VCaP (cell line): ENCODE measurements at regions not wholly inside any gene's neighbourhood (a gene's known extent, or its start where the extent isn't known, plus 50 kb on each side); places are given as distances from the start of the nearest gene placed in this dataset.

Source experiments
- H3K27ac ChIP-seq: fragments of 450-650 bp; 2 replicates; pipeline ENCODE4 v1.5.1; 2017
- TF ChIP-seq, protein P1 (sequence below): fragments of 450-650 bp; conservative IDR thresholded peaks from 2 replicates; pipeline ENCODE4 v1.5.1; 2017; ENCODE audit warnings: mild to moderate bottlenecking, moderate library complexity

DNA sequence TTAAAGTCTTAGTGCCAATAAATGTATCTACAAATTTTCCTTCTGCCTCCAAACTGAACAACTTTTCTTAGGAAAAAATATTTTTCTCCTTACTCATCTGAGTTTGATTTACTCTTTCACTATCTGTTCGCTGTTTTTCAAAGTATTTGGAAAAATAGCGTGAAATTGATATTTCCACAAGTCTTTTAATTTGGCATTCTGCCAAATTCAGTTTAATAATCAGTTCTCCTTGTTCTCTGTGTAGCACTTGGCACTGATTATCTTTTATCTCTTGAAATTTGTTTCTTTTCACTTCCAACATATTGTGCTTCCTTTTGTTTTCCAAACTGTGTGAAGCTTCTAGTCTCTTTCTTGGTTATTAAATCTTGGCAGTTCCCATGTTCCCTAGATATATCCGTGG is 559.8 kb downstream of the RPL10L start:
- H3K27ac ChIP-seq, result no peak overlapping the region
- TF ChIP-seq, protein P1, sequence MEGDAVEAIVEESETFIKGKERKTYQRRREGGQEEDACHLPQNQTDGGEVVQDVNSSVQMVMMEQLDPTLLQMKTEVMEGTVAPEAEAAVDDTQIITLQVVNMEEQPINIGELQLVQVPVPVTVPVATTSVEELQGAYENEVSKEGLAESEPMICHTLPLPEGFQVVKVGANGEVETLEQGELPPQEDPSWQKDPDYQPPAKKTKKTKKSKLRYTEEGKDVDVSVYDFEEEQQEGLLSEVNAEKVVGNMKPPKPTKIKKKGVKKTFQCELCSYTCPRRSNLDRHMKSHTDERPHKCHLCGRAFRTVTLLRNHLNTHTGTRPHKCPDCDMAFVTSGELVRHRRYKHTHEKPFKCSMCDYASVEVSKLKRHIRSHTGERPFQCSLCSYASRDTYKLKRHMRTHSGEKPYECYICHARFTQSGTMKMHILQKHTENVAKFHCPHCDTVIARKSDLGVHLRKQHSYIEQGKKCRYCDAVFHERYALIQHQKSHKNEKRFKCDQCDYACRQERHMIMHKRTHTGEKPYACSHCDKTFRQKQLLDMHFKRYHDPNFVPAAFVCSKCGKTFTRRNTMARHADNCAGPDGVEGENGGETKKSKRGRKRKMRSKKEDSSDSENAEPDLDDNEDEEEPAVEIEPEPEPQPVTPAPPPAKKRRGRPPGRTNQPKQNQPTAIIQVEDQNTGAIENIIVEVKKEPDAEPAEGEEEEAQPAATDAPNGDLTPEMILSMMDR, result no peak

DNA sequence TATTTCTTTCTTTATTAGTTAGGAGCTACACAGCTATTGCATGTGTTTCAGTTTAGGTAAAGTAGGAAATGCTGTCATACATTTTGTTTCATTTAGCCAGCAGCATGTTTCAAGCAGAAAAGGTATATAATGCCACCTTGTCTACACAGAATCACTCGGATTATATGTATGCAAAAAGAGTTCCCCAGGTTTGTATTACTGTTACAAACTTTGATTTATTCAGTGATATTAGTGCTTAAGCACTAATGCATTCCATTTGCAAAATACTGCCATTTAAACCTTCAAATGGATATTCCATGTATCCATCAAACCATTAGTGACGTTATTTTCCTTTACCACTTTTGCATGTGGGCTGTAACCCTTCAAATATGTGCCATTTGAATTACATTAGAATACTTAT is 564.0 kb downstream of the RPL10L start:
- TF ChIP-seq, protein P1, result no peak
- H3K27ac ChIP-seq, result no peak overlapping the region

DNA sequence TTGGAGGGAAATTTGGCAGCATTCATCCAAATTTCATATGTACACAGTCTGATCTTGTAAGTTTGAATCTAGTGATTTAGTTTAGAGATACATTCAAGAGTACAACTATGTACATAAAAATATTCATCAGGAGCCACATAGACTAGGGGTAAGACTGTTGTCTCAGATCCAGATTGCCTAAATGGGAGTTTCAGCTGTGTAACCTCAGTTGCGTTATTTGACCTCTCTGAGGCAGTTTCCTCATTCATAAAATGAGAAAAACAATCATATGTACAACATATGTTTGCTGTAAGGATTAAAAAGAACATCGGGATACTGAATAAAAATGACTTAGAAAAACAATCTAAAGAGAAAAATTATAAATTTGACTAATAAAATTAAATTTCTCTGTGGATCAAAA is 577.5 kb downstream of the RPL10L start:
- TF ChIP-seq, protein P1, result no peak
- no peak overlapping the region for H3K27ac ChIP-seq

DNA sequence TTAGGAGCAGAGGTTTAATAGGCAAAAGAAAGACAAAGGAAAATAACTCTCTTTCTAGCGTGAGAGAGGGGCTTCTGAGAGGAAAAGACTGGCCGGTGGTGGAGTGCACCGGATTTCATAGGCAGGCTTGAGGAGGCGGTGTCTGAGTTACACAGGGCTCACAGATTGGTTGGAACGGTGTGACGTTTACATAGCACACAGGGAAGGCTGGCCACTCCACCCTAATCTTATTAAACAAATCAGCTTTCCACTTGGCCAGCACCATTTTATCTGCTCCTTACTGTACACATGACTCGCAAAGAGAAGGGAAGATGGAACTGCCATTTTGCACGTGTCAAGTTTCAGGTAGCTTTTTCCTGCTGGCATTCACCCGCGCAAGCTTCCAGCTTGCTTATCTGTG is 587.7 kb downstream of the RPL10L start:
- TF ChIP-seq, protein P1, result no peak
- no peak overlapping the region for H3K27ac ChIP-seq

DNA sequence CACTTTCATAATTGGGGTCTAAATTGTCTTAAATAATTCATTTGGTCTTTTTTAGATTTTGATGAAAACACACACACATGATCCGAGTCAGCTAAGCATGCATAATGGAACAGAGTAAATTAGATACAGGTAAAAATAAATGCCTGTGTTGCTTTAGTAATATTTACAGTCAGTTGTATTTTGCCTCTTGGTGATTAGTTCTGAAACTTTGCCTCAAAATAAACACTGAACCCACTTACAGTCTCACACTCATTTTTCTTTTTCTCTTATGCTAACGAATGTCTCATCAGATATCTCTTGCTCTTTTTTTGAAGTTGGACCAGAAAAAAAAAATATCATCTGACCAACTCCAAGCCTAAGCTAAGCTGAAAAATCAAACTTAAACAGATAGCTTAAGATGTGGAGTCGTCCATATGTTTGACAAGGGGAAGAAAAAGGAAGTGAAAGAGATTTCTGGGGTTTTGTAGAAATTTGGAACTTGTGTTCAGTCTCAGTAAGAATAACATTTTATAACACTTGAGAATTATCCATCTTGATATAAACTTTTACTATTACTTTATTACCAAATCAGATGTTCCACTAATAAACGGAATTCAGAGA is 592.5 kb downstream of the RPL10L start:
- H3K27ac ChIP-seq, result no peak overlapping the region
- TF ChIP-seq, protein P1, result no peak

DNA sequence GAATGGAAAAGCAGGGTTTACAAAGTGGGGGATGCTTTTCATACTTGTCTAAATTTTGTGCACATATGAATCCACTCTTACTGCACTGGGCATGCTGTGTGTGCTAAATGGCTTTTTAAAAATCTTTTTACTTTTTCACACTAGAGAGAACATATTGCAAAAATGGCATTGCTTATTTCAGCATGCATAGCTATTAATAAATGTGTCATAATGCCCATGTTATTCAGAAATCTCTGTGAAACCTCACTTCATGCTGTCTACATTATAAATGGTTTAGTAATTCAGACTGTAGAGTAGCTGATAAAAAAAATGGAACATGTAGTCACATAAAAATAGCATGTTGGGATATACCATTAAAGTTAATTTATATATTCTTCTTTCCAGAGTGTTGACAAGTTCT is 593.8 kb downstream of the RPL10L start:
- TF ChIP-seq, protein P1, result no peak

DNA sequence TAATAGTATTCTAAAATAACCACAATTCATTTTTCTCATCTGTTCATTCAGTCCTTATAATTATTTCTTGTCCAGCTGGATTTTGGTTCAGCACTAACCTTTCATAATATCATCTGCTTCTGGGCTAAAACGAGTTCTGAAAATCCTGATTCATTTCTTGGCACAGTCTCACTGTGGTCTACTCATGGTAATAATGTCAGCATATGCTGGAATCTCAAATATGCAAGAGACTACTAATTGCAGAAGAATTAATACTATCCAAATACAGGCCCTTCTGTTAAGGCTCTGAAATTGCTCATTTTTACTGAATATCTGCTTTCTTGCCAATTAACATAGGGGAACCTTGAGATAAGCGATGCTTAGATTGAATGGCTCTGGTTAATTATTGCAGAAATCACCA is 597.1 kb downstream of the RPL10L start:
- TF ChIP-seq, protein P1, result no peak

More for the DNA sequence above, 593.8 kb downstream of the RPL10L start:
- H3K27ac ChIP-seq, result no peak overlapping the region

More for the DNA sequence above, 597.1 kb downstream of the RPL10L start:
- H3K27ac ChIP-seq, result no peak overlapping the region
